ENCODE measurements at regions not wholly inside any gene's neighbourhood (a gene's known extent, or its start where the extent isn't known, plus 50 kb on each side); places are given as distances from the start of the nearest gene placed in this dataset.

GRCh38 chr12:114996382-114996781 lies 312.4 kb upstream of the TBX3 start:
- TF ChIP-seq CTCF (IDR thresholded peaks at IDR 0.05): no peak
- TF ChIP-seq EZH2 (IDR thresholded peaks at IDR 0.05): no peak
- no peak for TF ChIP-seq EZH2phosphoT487 (IDR thresholded peaks at IDR 0.05)
